Heart left ventricle (tissue), 13 donors: ENCODE measurements at regions not wholly inside any gene's neighbourhood (a gene's known extent, or its start where the extent isn't known, plus 50 kb on each side); places are given as distances from the start of the nearest gene placed in this dataset.

Experiments used
- POLR2A ChIP-seq, 2 donors: fragments of 450-650 bp; IDR thresholded peaks; one replicate each; pipeline ENCODE4 v1.6.1; 2017; ENCODE audit warnings: antibody characterized with exemption in 2 of 2, mild to moderate bottlenecking in 2 of 2, moderate library complexity in 2 of 2
- TF ChIP-seq, protein P1 (sequence below), 12 donors: fragments of 200-600 bp; sonication (generic) in 4 of 12; IDR thresholded peaks; one replicate each; pipeline versions ENCODE4 v1.5.0 to v1.8.0; 2018 to 2022; ENCODE audit warnings: antibody characterized with exemption in 12 of 12, mild to moderate bottlenecking in 5 of 12
- donor health status: ischemic (EF 13 %, LVEDD 7.1; RV severe dilation, severe dysfunction).
- donor health status: DM: no; HTN: yes; CAD: no.
- donor health status: DM: no; HTN: no; CAD: no.
- donor health status: ischemic (EF 25% LVEDD 6.9; RV normal size, moderate dysfunction).
- donor health status: ischemic (EF 25% LVEDD 5.7; RV mildly dilated, moderate dysfunction).
- donor health status: ischemic (EF 35%, LVEDD 5.7; RV mildly dilated, moderate dysfunction).
- donor health status: nonischemic (EF 11% LVEDD 7.7; RV severe dilation, severe dysfunction).
- donor health status: DM: yes; HTN: yes; CAD: no.
- donor health status: PGD.
- donor health status: ischemic (EF 29% LVEDD 5.4; RV normal size, mild dysfunction).
- donor health status: nonischemic (EF 23%, LVEDD 6.1; RV moderate dilation, normal function).

DNA sequence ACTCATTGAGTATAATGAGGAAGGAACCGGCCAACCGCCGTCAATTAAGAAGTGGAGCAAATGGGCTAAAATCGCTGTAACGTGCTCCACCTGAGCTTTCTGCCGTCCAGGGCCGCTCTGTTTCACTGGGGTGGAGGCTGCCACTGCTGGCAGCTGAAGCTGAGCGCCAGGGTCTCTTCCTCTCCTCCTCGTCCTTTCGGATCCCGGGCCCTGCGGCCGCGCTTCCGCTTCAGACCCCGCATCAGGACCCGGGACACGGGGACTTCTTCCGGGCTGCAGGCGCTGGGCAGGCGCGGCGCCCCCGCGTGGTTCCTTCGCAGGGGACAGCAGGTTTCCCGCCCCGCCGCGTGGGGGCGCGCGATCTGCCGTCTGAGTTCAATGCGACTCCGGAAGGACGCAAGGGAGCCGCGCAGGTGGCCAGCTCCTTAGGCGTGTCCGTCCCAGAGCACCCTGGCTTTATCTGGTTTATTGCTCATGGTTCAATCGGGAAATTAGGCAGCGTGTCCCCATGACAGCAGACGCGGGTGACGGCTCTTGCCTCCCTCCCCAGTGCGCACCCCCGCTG lies 519.8 kb downstream of the TRIML1 start:
- TF ChIP-seq, protein P1, sequence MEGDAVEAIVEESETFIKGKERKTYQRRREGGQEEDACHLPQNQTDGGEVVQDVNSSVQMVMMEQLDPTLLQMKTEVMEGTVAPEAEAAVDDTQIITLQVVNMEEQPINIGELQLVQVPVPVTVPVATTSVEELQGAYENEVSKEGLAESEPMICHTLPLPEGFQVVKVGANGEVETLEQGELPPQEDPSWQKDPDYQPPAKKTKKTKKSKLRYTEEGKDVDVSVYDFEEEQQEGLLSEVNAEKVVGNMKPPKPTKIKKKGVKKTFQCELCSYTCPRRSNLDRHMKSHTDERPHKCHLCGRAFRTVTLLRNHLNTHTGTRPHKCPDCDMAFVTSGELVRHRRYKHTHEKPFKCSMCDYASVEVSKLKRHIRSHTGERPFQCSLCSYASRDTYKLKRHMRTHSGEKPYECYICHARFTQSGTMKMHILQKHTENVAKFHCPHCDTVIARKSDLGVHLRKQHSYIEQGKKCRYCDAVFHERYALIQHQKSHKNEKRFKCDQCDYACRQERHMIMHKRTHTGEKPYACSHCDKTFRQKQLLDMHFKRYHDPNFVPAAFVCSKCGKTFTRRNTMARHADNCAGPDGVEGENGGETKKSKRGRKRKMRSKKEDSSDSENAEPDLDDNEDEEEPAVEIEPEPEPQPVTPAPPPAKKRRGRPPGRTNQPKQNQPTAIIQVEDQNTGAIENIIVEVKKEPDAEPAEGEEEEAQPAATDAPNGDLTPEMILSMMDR (IDR thresholded peaks at IDR 0.05), result no peak
- no peak for TF ChIP-seq POLR2A (IDR thresholded peaks at IDR 0.05)
